ENCODE measurements at regions not wholly inside any gene's neighbourhood (a gene's known extent, or its start where the extent isn't known, plus 50 kb on each side); places are given as distances from the start of the nearest gene placed in this dataset.

- peaks cover 4% of the 10 kb centered on the region for H3K9me3 Mint-ChIP-seq
- H3K27me3 Mint-ChIP-seq (ENCODE audit: low read depth), result no peaks in the 10 kb centered on the region
- no peak for TF ChIP-seq CTCF (IDR thresholded peaks at IDR 0.05; ENCODE audit: unreplicated experiment)
- no peak overlapping the region for H3K4me3 Mint-ChIP-seq
- no peak for DNase-seq (ENCODE audit: low spot score in 2 of 2, unreplicated experiment in 2 of 2)
- peak overlapping the region; percentile 47 for H3K27ac Mint-ChIP-seq
- no peaks in the 10 kb centered on the region for H3K36me3 Mint-ChIP-seq
- peaks cover 8% of the 10 kb centered on the region for H3K4me1 Mint-ChIP-seq
These were observed 79.6 kb upstream of the GADL1 start for GRCh38 chr3:30974071-30974470.

- Mint-ChIP-seq H3K27ac (no peak overlapping the region), H3K4me3 (no peak overlapping the region), H3K9me3 (peaks cover 4% of the 10 kb centered on the region), H3K36me3 (no peaks in the 10 kb centered on the region), H3K4me1 (peaks cover 16% of the 10 kb centered on the region), H3K27me3 (ENCODE audit: low read depth) (no peaks in the 10 kb centered on the region)
- TF ChIP-seq CTCF (IDR thresholded peaks at IDR 0.05; ENCODE audit: unreplicated experiment), result no peak
- no peak for DNase-seq (ENCODE audit: low spot score in 2 of 2, unreplicated experiment in 2 of 2)
These were observed 83.1 kb upstream of the GADL1 start for GRCh38 chr3:30977592-30977991.

GRCh38 chr3:30980993-30981392, 86.5 kb upstream of the GADL1 start:
- Mint-ChIP-seq H3K9me3 (peaks cover 4% of the 10 kb centered on the region), H3K27me3 (ENCODE audit: low read depth) (no peaks in the 10 kb centered on the region)
- TF ChIP-seq CTCF (IDR thresholded peaks at IDR 0.05; ENCODE audit: unreplicated experiment), result no peak

GRCh38 chr3:30982416-30983075, 88.1 kb upstream of the GADL1 start:
- Mint-ChIP-seq H3K4me1 (peaks cover 47% of the 10 kb centered on the region), H3K9me3 (peaks cover 4% of the 10 kb centered on the region), H3K4me3 (no peak overlapping the region), H3K36me3 (no peaks in the 10 kb centered on the region), H3K27ac (peak overlapping the region; percentile 3), H3K27me3 (ENCODE audit: low read depth) (no peaks in the 10 kb centered on the region)
- DNase-seq (ENCODE audit: low spot score in 2 of 2, unreplicated experiment in 2 of 2), result no peak
- no peak for TF ChIP-seq CTCF (IDR thresholded peaks at IDR 0.05; ENCODE audit: unreplicated experiment)

More at GRCh38 chr3:30980993-30981392, 86.5 kb upstream of the GADL1 start:
- no peak for DNase-seq (ENCODE audit: low spot score in 2 of 2, unreplicated experiment in 2 of 2)
- Mint-ChIP-seq H3K4me1 (peaks cover 37% of the 10 kb centered on the region), H3K4me3 (no peak overlapping the region), H3K36me3 (no peaks in the 10 kb centered on the region), H3K27ac (no peak overlapping the region)

- Mint-ChIP-seq H3K4me1 (peaks cover 68% of the 10 kb centered on the region), H3K27me3 (ENCODE audit: low read depth) (no peaks in the 10 kb centered on the region), H3K27ac (peak overlapping the region; percentile 63), H3K4me3 (peak overlapping the region; percentile 15), H3K36me3 (no peaks in the 10 kb centered on the region), H3K9me3 (no peaks in the 10 kb centered on the region)
- TF ChIP-seq CTCF (IDR thresholded peaks at IDR 0.05; ENCODE audit: unreplicated experiment), result no peak
- no peak for DNase-seq (ENCODE audit: low spot score in 2 of 2, unreplicated experiment in 2 of 2)
These were observed 90.6 kb upstream of the GADL1 start for GRCh38 chr3:30984855-30985749.
